Endothelial cell of umbilical vein (primary cell): ENCODE measurements at regions not wholly inside any gene's neighbourhood (a gene's known extent, or its start where the extent isn't known, plus 50 kb on each side); places are given as distances from the start of the nearest gene placed in this dataset.

Experiments used
- CTCF ChIP-seq, 2 donors: IDR thresholded peaks; 1 replicate in 1 of 2; 2 replicates in 1 of 2; pipeline ENCODE4 v1.5.1; 2011; ENCODE audit warnings: low read length in 2 of 2, mild to moderate bottlenecking in 2 of 2, moderate library complexity in 2 of 2, control low read depth in 1 of 2, inconsistent platforms in 1 of 2, low read depth in 1 of 2; ENCODE audit not compliant: insufficient read depth in 1 of 2; ENCODE audit errors: extremely low read depth in 1 of 2
- FOS ChIP-seq: IDR thresholded peaks from 2 replicates; pipeline ENCODE4 v1.6.1; 2011; ENCODE audit warnings: mild to moderate bottlenecking, low read length, moderate library complexity, borderline replicate concordance; ENCODE audit not compliant: insufficient read depth
- POLR2A ChIP-seq: IDR thresholded peaks from 2 replicates; pipeline ENCODE4 v1.6.1; 2012; ENCODE audit warnings: low read depth, mild to moderate bottlenecking, control low read depth, low read length
- POLR2AphosphoS5 ChIP-seq: IDR thresholded peaks from 2 replicates; pipeline ENCODE4 v1.6.1; 2012; ENCODE audit warnings: low read depth, mild to moderate bottlenecking, control low read depth, low read length, moderate library complexity; ENCODE audit not compliant: insufficient read depth

- no peak for TF ChIP-seq CTCF (IDR thresholded peaks at IDR 0.05; ENCODE audit: extremely low read depth in 1 of 2, insufficient read depth in 1 of 2, low read depth in 1 of 2, low read length in 2 of 2)
- no peak for TF ChIP-seq POLR2AphosphoS5
- TF ChIP-seq POLR2A, result no peak
- TF ChIP-seq FOS, result no peak
Observed at GRCh38 chr5:130624805-130625204, 540.3 kb downstream of the HINT1 start.
